B cell (primary cell): ENCODE measurements at regions not wholly inside any gene's neighbourhood (a gene's known extent, or its start where the extent isn't known, plus 50 kb on each side); places are given as distances from the start of the nearest gene placed in this dataset.

Source experiments
- CTCF ChIP-seq: fragments of 200-600 bp; IDR thresholded peaks from one replicate; pipeline ENCODE4 v1.8.0; 2022; ENCODE audit warnings: antibody characterized with exemption, mild to moderate bottlenecking
- EZH2 ChIP-seq: IDR thresholded peaks from 2 replicates; pipeline ENCODE4 v1.6.1; 2012; ENCODE audit warnings: borderline replicate concordance, low read depth, mild to moderate bottlenecking, moderate library complexity, low read length; ENCODE audit not compliant: insufficient read depth, poor library complexity, severe bottlenecking

GRCh38 chr12:107375231-107375630, 281.9 kb upstream of the CRY1 start:
- TF ChIP-seq CTCF (no peak), EZH2 (no peak)
